A673 (cell line): ENCODE measurements at regions not wholly inside any gene's neighbourhood (a gene's known extent, or its start where the extent isn't known, plus 50 kb on each side); places are given as distances from the start of the nearest gene placed in this dataset.

ENCODE experiments used
- BruUV-seq: library from RNA; stranded (reverse); fragments of 400-500 nt; replicated peaks from 2 replicates; lab custom pipeline; 2021; lab: Mats Ljungman, UMichigan
- CTCF ChIA-PET: fragments of 300-600 bp; sonication (Branson Sonifier 250); formaldehyde crosslinking; loops from one replicate; lab custom pipeline; 2022; ENCODE audit warnings: antibody characterized with exemption; lab: Charles Lee
- POLR2A ChIA-PET: fragments of 300-600 bp; sonication (Branson Sonifier 250); formaldehyde crosslinking; loops from one replicate; lab custom pipeline; 2022; ENCODE audit warnings: antibody characterized with exemption; ENCODE audit not compliant: low non-redundant PET; lab: Charles Lee
- DNase-seq: peaks from one replicate; pipeline ENCODE4 v3.0.0-alpha.2; 2015; ENCODE audit warnings: low spot score
- H3K27ac ChIP-seq: fragments of 200-600 bp; sonication (generic); 2 replicates; pipeline ENCODE4 v1.5.1; 2016; ENCODE audit warnings: mixed run types, low read depth, mild to moderate bottlenecking, mixed read lengths, antibody characterized with exemption, low read length; ENCODE audit not compliant: poor library complexity, severe bottlenecking
- H3K27me3 ChIP-seq: fragments of 200-600 bp; sonication (generic); replicated peaks from 2 replicates; pipeline ENCODE4 v1.6.1; 2017; ENCODE audit warnings: mixed run types, low read depth, mild to moderate bottlenecking, mixed read lengths, antibody characterized with exemption, low read length; ENCODE audit not compliant: insufficient read depth, poor library complexity
- H3K36me3 ChIP-seq: fragments of 200-600 bp; sonication (generic); 2 replicates; pipeline ENCODE4 v1.6.1; 2016; ENCODE audit warnings: mixed run types, mild to moderate bottlenecking, mixed read lengths, antibody characterized with exemption, low read length; ENCODE audit not compliant: insufficient read depth, poor library complexity, severe bottlenecking
- H3K4me1 ChIP-seq: fragments of 200-600 bp; sonication (generic); 2 replicates; pipeline ENCODE4 v1.6.1; 2017; ENCODE audit warnings: mixed run types, mild to moderate bottlenecking, mixed read lengths, antibody characterized with exemption, low read length; ENCODE audit not compliant: insufficient read depth, poor library complexity, severe bottlenecking
- H3K4me3 ChIP-seq: fragments of 200-600 bp; sonication (generic); 2 replicates; pipeline ENCODE4 v1.5.1; 2016; ENCODE audit warnings: low read depth, mixed run types, mild to moderate bottlenecking, mixed read lengths, low read length; ENCODE audit not compliant: poor library complexity, severe bottlenecking
- H3K9me3 ChIP-seq: fragments of 200-600 bp; sonication (generic); 2 replicates; pipeline ENCODE4 v1.6.1; 2016; ENCODE audit warnings: mixed run types, low read depth, mild to moderate bottlenecking, mixed read lengths, antibody characterized with exemption, low read length; ENCODE audit not compliant: poor library complexity, severe bottlenecking
- CTCF ChIP-seq: fragments of 300-800, 200-600 bp; sonication (generic); conservative IDR thresholded peaks from 2 replicates; pipeline ENCODE4 v1.5.1; 2017; ENCODE audit warnings: low read depth, mild to moderate bottlenecking, antibody characterized with exemption, low read length, moderate library complexity, mixed read lengths
- EZH2 ChIP-seq: fragments of 200-600 bp; sonication (generic); IDR thresholded peaks from 2 replicates; pipeline ENCODE4 v1.6.1; 2017; ENCODE audit warnings: borderline replicate concordance, low read depth, mild to moderate bottlenecking, mixed read lengths, antibody characterized with exemption, low read length; ENCODE audit not compliant: poor library complexity, severe bottlenecking
- intact Hi-C: fragments of 100-400 bp; cut with micrococcal nuclease; formaldehyde crosslinking; loops from one replicate; pipeline ENCODE4 v1.10.0; 2022; ENCODE audit not compliant: unreplicated experiment

- intact Hi-C loops: no loop called here
- no peak for TF ChIP-seq CTCF
- no peak for TF ChIP-seq EZH2
- no TSS peak for BruUV-seq
Observed at GRCh38 chr15:96581371-96581770, 250.9 kb downstream of the NR2F2 start.

GRCh38 chr15:96582473-96582872, 252.0 kb downstream of the NR2F2 start:
- no peaks in the 10 kb centered on the region for H3K27me3 ChIP-seq
- H3K36me3 ChIP-seq: no peaks in the 10 kb centered on the region
- BruUV-seq: no TSS peak
- ChIA-PET POLR2A (no interaction called here), CTCF (no interaction called here)
- no peak overlapping the region for H3K27ac ChIP-seq
- H3K4me3 ChIP-seq: no peak overlapping the region
- no peaks in the 10 kb centered on the region for H3K9me3 ChIP-seq
- no peak for TF ChIP-seq CTCF
- TF ChIP-seq EZH2: no peak
- no peak for DNase-seq
- intact Hi-C loops: no loop called here
- peaks cover 35% of the 10 kb centered on the region for H3K4me1 ChIP-seq

More at GRCh38 chr15:96581371-96581770, 250.9 kb downstream of the NR2F2 start:
- Histone ChIP-seq H3K36me3 (no peaks in the 10 kb centered on the region), H3K4me3 (no peak overlapping the region), H3K4me1 (peaks cover 31% of the 10 kb centered on the region), H3K27ac (no peak overlapping the region), H3K9me3 (no peaks in the 10 kb centered on the region), H3K27me3 (no peaks in the 10 kb centered on the region)
- ChIA-PET CTCF (no interaction called here), POLR2A (no interaction called here)
- DNase-seq: no peak

GRCh38 chr15:96583671-96584070, 253.2 kb downstream of the NR2F2 start:
- H3K9me3 ChIP-seq: no peaks in the 10 kb centered on the region
- no peak overlapping the region for H3K4me3 ChIP-seq
- TF ChIP-seq EZH2 (no peak), CTCF (peak; percentile 30)
- DNase-seq: peak; percentile 31
- H3K36me3 ChIP-seq: no peaks in the 10 kb centered on the region
- ChIA-PET CTCF (no interaction called here), POLR2A (no interaction called here)
- no peak overlapping the region for H3K27ac ChIP-seq
- peaks cover 35% of the 10 kb centered on the region for H3K4me1 ChIP-seq
- no peaks in the 10 kb centered on the region for H3K27me3 ChIP-seq
- intact Hi-C loops: loop anchor here (2.0 kb wide), 1 partner anchor 227 kb away; no protein-coding TSS in a partner anchor
- BruUV-seq: no TSS peak
